ENCODE measurements at regions not wholly inside any gene's neighbourhood (a gene's known extent, or its start where the extent isn't known, plus 50 kb on each side); places are given as distances from the start of the nearest gene placed in this dataset.

- Histone ChIP-seq H3K27me3 (ENCODE audit: control insufficient read depth in 2 of 2, insufficient read depth in 2 of 2, low read length in 2 of 2) (no peaks in the 10 kb centered on the region), H3K4me3 (replicated peaks in 1 of 3; ENCODE audit: insufficient read depth in 1 of 3, low read depth in 1 of 3, low read length in 3 of 3) (no peak overlapping the region), H3K36me3 (ENCODE audit: control insufficient read depth in 2 of 2, extremely low read depth in 1 of 2, insufficient read depth in 2 of 2, low read length in 2 of 2) (no peaks in the 10 kb centered on the region), H3K9me3 (replicated peaks; ENCODE audit: control insufficient read depth, insufficient read depth, low read length) (no peaks in the 10 kb centered on the region), H3K79me2 (ENCODE audit: control insufficient read depth, insufficient read depth, low read length) (no peaks in the 10 kb centered on the region), H3K9me1 (replicated peaks; ENCODE audit: control insufficient read depth, extremely low read depth, insufficient read depth, low read length) (no peaks in the 10 kb centered on the region), H3K9ac (replicated peaks; ENCODE audit: extremely low read depth, insufficient read depth, low read length) (no peak overlapping the region), H3K4me1 (ENCODE audit: control insufficient read depth, extremely low read depth, insufficient read depth, low read length) (no peaks in the 10 kb centered on the region), H3K4me2 (ENCODE audit: insufficient read depth, low read length) (no peak overlapping the region), H4K20me1 (replicated peaks; ENCODE audit: control insufficient read depth, extremely low read depth, insufficient read depth, low read length) (no peaks in the 10 kb centered on the region), H3K27ac (ENCODE audit: insufficient read depth, low read depth, low read length) (no peak overlapping the region), H2AFZ (ENCODE audit: low read depth, low read length) (no peak overlapping the region)
- BruUV-seq (replicated peaks) = no TSS peak
- dilution Hi-C loops (cut with MboI; ENCODE audit: extremely low pct_ligation_motif_present, low sequenced_read_pairs) (no loop called here), intact Hi-C loops (cut with micrococcal nuclease) (no loop called here)
- no peak for DNase-seq (ENCODE audit: low read depth, low spot score)
- CTCF ChIA-PET = interaction anchor here (0.8 kb wide), 1 partner anchor 988 kb away, joined by 3 read pairs; no protein-coding TSS in a partner anchor
- no peak for FAIRE-seq
- TF ChIP-seq MYC (IDR thresholded peaks at IDR 0.05; ENCODE audit: low read depth, low read length) (no peak), EZH2 (IDR thresholded peaks at IDR 0.05; ENCODE audit: borderline replicate concordance, low read depth, low read length, severe bottlenecking) (no peak)
- POLR2A ChIA-PET = no interaction called here
Measured at GRCh38 chr4:19259920-19260319, 991.8 kb upstream of the SLIT2 start.

- H3K9me1 ChIP-seq (replicated peaks; ENCODE audit: control insufficient read depth, extremely low read depth, insufficient read depth, low read length) = no peaks in the 10 kb centered on the region
- H3K36me3 ChIP-seq (ENCODE audit: control insufficient read depth in 2 of 2, extremely low read depth in 1 of 2, insufficient read depth in 2 of 2, low read length in 2 of 2) = no peaks in the 10 kb centered on the region
Measured at GRCh38 chr4:19256823-19257222, 994.9 kb upstream of the SLIT2 start.

More at GRCh38 chr4:19256823-19257222, 994.9 kb upstream of the SLIT2 start:
- Histone ChIP-seq H3K9ac (replicated peaks; ENCODE audit: extremely low read depth, insufficient read depth, low read length) (no peak overlapping the region), H4K20me1 (replicated peaks; ENCODE audit: control insufficient read depth, extremely low read depth, insufficient read depth, low read length) (no peaks in the 10 kb centered on the region), H3K4me3 (replicated peaks in 1 of 3; ENCODE audit: insufficient read depth in 1 of 3, low read depth in 1 of 3, low read length in 3 of 3) (no peak overlapping the region), H3K79me2 (ENCODE audit: control insufficient read depth, insufficient read depth, low read length) (no peaks in the 10 kb centered on the region), H2AFZ (ENCODE audit: low read depth, low read length) (no peak overlapping the region), H3K27me3 (ENCODE audit: control insufficient read depth in 2 of 2, insufficient read depth in 2 of 2, low read length in 2 of 2) (no peaks in the 10 kb centered on the region), H3K4me2 (ENCODE audit: insufficient read depth, low read length) (no peak overlapping the region), H3K4me1 (ENCODE audit: control insufficient read depth, extremely low read depth, insufficient read depth, low read length) (no peaks in the 10 kb centered on the region), H3K9me3 (replicated peaks; ENCODE audit: control insufficient read depth, insufficient read depth, low read length) (no peaks in the 10 kb centered on the region), H3K27ac (ENCODE audit: insufficient read depth, low read depth, low read length) (no peak overlapping the region)
- ChIA-PET CTCF (interaction anchor here (0.6 kb wide), 1 partner anchor 516 kb away, joined by 3 read pairs; no protein-coding TSS in a partner anchor), POLR2A (interaction anchor here (0.6 kb wide), 1 partner anchor 419 kb away, joined by 3 read pairs; no protein-coding TSS in a partner anchor)
- dilution Hi-C loops (cut with MboI; ENCODE audit: extremely low pct_ligation_motif_present, low sequenced_read_pairs) (no loop called here), intact Hi-C loops (cut with micrococcal nuclease) (no loop called here)
- FAIRE-seq (no peak), DNase-seq (ENCODE audit: low read depth, low spot score) (no peak)
- BruUV-seq (replicated peaks) = no TSS peak
- TF ChIP-seq POLR2A (IDR thresholded peaks at IDR 0.05; ENCODE audit: low read depth, low read length) (no peak), EZH2 (IDR thresholded peaks at IDR 0.05; ENCODE audit: borderline replicate concordance, low read depth, low read length, severe bottlenecking) (no peak), GATA2 (IDR thresholded peaks at IDR 0.05; ENCODE audit: insufficient read depth, insufficient read length, low read depth, low read length) (no peak), MAX (IDR thresholded peaks at IDR 0.05; ENCODE audit: insufficient read depth, insufficient read length) (no peak), FOS (IDR thresholded peaks at IDR 0.05; ENCODE audit: borderline replicate concordance, insufficient read depth, low read length) (no peak), MYC (IDR thresholded peaks at IDR 0.05; ENCODE audit: low read depth, low read length) (no peak), CTCF (IDR thresholded peaks at IDR 0.05; ENCODE audit: extremely low read depth in 1 of 2, insufficient read depth in 1 of 2, low read depth in 1 of 2, low read length in 2 of 2) (no peak), POLR2AphosphoS5 (IDR thresholded peaks at IDR 0.05; ENCODE audit: insufficient read depth, low read depth, low read length) (no peak), JUN (IDR thresholded peaks at IDR 0.05; ENCODE audit: borderline replicate concordance, insufficient read depth, insufficient read length, low read depth) (no peak)

All from endothelial cell of umbilical vein (primary cell).